ENCODE measurements at regions not wholly inside any gene's neighbourhood (a gene's known extent, or its start where the extent isn't known, plus 50 kb on each side); places are given as distances from the start of the nearest gene placed in this dataset.

DNA sequence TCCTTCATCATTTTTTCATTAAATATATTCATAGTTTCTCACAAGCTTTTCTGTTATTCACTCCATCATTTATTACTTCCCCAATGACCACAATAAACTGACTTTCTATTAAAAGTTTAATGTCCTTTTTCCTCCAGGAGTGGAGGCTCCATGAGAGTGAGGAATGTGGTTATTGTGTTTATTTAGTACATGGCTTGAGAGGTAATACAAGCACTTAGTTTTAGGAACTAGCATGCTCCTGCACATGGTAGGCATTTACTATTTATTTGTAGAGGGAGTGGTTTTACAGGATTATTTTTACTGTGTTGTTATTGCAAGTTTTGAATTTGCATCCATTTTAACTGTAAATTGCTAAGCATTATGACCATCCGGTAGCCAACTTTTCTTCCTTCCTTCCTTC lies 412.9 kb upstream of the SUCLG2 start:
- H3K27me3 ChIP-seq (ENCODE audit: insufficient read depth) = no peaks in the 10 kb centered on the region
- no peaks in the 10 kb centered on the region for H3F3A ChIP-seq (replicated peaks; ENCODE audit: insufficient read depth)
- POLR2A ChIA-PET = no interaction called here
- no peak overlapping the region for H3K9ac ChIP-seq
- no peaks in the 10 kb centered on the region for H3K4me1 ChIP-seq (ENCODE audit: control insufficient read depth in 1 of 2, insufficient read depth in 2 of 2, low read depth in 1 of 2, low read length in 1 of 2)
- no peaks in the 10 kb centered on the region for H3K79me2 ChIP-seq (ENCODE audit: insufficient read depth)
- H4K20me1 ChIP-seq (ENCODE audit: insufficient read depth) = no peaks in the 10 kb centered on the region
- H3K9me3 ChIP-seq = no peaks in the 10 kb centered on the region
- H3K36me3 ChIP-seq (replicated peaks in 1 of 2; ENCODE audit: control insufficient read depth in 1 of 2, insufficient read depth in 2 of 2, low read length in 1 of 2) = no peaks in the 10 kb centered on the region
- H3K9me2 ChIP-seq = no peaks in the 10 kb centered on the region
- TF ChIP-seq, protein P1, sequence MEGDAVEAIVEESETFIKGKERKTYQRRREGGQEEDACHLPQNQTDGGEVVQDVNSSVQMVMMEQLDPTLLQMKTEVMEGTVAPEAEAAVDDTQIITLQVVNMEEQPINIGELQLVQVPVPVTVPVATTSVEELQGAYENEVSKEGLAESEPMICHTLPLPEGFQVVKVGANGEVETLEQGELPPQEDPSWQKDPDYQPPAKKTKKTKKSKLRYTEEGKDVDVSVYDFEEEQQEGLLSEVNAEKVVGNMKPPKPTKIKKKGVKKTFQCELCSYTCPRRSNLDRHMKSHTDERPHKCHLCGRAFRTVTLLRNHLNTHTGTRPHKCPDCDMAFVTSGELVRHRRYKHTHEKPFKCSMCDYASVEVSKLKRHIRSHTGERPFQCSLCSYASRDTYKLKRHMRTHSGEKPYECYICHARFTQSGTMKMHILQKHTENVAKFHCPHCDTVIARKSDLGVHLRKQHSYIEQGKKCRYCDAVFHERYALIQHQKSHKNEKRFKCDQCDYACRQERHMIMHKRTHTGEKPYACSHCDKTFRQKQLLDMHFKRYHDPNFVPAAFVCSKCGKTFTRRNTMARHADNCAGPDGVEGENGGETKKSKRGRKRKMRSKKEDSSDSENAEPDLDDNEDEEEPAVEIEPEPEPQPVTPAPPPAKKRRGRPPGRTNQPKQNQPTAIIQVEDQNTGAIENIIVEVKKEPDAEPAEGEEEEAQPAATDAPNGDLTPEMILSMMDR (IDR thresholded peaks at IDR 0.05) = no peak
- TF ChIP-seq RFX5 (IDR thresholded peaks at IDR 0.05; ENCODE audit: low read length) = no peak
- TF ChIP-seq GABPA (IDR thresholded peaks at IDR 0.05; ENCODE audit: low read depth) = no peak
- TF ChIP-seq TCF12 (IDR thresholded peaks at IDR 0.05) = no peak
- TF ChIP-seq NRF1 (IDR thresholded peaks at IDR 0.05; ENCODE audit: low read depth, low read length) = no peak
- TF ChIP-seq EZH2phosphoT487 (IDR thresholded peaks at IDR 0.05; ENCODE audit: borderline replicate concordance, low read depth) = no peak
- TF ChIP-seq, protein P2, sequence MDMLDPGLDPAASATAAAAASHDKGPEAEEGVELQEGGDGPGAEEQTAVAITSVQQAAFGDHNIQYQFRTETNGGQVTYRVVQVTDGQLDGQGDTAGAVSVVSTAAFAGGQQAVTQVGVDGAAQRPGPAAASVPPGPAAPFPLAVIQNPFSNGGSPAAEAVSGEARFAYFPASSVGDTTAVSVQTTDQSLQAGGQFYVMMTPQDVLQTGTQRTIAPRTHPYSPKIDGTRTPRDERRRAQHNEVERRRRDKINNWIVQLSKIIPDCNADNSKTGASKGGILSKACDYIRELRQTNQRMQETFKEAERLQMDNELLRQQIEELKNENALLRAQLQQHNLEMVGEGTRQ (IDR thresholded peaks at IDR 0.05; ENCODE audit: borderline replicate concordance, low read depth, low read length) = no peak
- TF ChIP-seq SIN3A (IDR thresholded peaks at IDR 0.05; ENCODE audit: borderline replicate concordance, low read depth, low read length) = no peak
- CTCF ChIA-PET = no interaction called here
- no peak for DNase-seq
- H2AFZ ChIP-seq (ENCODE audit: low read depth) = no peak overlapping the region
- WGBS (ENCODE audit: low lambda C conversion rate) = 45% methylated on average over 1 of the region's 1 CpG
- H3K4me3 ChIP-seq (ENCODE audit: low read depth in 2 of 2, low read length in 1 of 2) = no peak overlapping the region
- no peak overlapping the region for H3K27ac ChIP-seq (ENCODE audit: low read depth in 2 of 2, low read length in 1 of 2)
- H3K4me2 ChIP-seq = no peak overlapping the region

DNA sequence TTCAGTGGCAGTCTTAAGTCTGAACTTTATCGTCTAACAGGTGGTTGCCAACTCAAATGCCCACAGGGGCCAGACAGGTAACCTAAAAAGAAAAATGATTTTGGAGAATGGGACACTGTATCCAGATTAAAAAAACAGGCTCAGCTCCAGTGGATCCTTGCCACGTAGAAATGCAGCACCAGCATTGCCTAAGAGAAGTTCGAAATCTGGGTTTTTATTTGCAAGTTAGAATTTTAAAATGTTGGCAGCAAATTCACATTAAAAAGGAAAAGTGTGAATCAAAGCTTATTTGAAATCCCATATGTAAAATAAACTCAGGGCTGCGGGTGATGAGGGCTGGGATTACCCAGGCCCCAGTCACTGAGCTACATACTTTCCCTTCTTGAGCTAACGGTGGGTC lies 408.5 kb upstream of the SUCLG2 start:
- no peaks in the 10 kb centered on the region for H3K9me2 ChIP-seq
- H2AFZ ChIP-seq (ENCODE audit: low read depth) = no peak overlapping the region
- H3K9me3 ChIP-seq = no peaks in the 10 kb centered on the region
- no peak for DNase-seq
- no peaks in the 10 kb centered on the region for H3F3A ChIP-seq (replicated peaks; ENCODE audit: insufficient read depth)
- H3K27ac ChIP-seq (ENCODE audit: low read depth in 2 of 2, low read length in 1 of 2) = no peak overlapping the region
- WGBS (ENCODE audit: low lambda C conversion rate) = 16% methylated on average over 5 of the region's 5 CpGs
- no peaks in the 10 kb centered on the region for H4K20me1 ChIP-seq (ENCODE audit: insufficient read depth)
- H3K36me3 ChIP-seq (replicated peaks in 1 of 2; ENCODE audit: control insufficient read depth in 1 of 2, insufficient read depth in 2 of 2, low read length in 1 of 2) = no peaks in the 10 kb centered on the region
- no peaks in the 10 kb centered on the region for H3K4me1 ChIP-seq (ENCODE audit: control insufficient read depth in 1 of 2, insufficient read depth in 2 of 2, low read depth in 1 of 2, low read length in 1 of 2)
- no peaks in the 10 kb centered on the region for H3K27me3 ChIP-seq (ENCODE audit: insufficient read depth)
- no peak overlapping the region for H3K9ac ChIP-seq
- H3K79me2 ChIP-seq (ENCODE audit: insufficient read depth) = no peaks in the 10 kb centered on the region
- CTCF ChIA-PET = no interaction called here
- POLR2A ChIA-PET = no interaction called here
- H3K4me3 ChIP-seq (ENCODE audit: low read depth in 2 of 2, low read length in 1 of 2) = 0 out of 4 replicates have a peak overlapping the region, but pooled peaks of 1 of the 2 experiments have one; percentile 6
- H3K4me2 ChIP-seq = no peak overlapping the region
- TF ChIP-seq RXRA (IDR thresholded peaks at IDR 0.05; ENCODE audit: borderline replicate concordance, low read depth) = no peak
- TF ChIP-seq, protein P3, sequence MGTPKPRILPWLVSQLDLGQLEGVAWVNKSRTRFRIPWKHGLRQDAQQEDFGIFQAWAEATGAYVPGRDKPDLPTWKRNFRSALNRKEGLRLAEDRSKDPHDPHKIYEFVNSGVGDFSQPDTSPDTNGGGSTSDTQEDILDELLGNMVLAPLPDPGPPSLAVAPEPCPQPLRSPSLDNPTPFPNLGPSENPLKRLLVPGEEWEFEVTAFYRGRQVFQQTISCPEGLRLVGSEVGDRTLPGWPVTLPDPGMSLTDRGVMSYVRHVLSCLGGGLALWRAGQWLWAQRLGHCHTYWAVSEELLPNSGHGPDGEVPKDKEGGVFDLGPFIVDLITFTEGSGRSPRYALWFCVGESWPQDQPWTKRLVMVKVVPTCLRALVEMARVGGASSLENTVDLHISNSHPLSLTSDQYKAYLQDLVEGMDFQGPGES (IDR thresholded peaks at IDR 0.05; ENCODE audit: low read depth, low read length) = no peak
- no peak for TF ChIP-seq TCF12 (IDR thresholded peaks at IDR 0.05)
- no peak for TF ChIP-seq MXI1 (IDR thresholded peaks at IDR 0.05; ENCODE audit: low read depth, low read length)
- TF ChIP-seq, protein P4, sequence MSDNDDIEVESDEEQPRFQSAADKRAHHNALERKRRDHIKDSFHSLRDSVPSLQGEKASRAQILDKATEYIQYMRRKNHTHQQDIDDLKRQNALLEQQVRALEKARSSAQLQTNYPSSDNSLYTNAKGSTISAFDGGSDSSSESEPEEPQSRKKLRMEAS (IDR thresholded peaks at IDR 0.05; ENCODE audit: low read depth) = no peak
- no peak for TF ChIP-seq RCOR1 (IDR thresholded peaks at IDR 0.05; ENCODE audit: low read length)
- TF ChIP-seq, protein P5, sequence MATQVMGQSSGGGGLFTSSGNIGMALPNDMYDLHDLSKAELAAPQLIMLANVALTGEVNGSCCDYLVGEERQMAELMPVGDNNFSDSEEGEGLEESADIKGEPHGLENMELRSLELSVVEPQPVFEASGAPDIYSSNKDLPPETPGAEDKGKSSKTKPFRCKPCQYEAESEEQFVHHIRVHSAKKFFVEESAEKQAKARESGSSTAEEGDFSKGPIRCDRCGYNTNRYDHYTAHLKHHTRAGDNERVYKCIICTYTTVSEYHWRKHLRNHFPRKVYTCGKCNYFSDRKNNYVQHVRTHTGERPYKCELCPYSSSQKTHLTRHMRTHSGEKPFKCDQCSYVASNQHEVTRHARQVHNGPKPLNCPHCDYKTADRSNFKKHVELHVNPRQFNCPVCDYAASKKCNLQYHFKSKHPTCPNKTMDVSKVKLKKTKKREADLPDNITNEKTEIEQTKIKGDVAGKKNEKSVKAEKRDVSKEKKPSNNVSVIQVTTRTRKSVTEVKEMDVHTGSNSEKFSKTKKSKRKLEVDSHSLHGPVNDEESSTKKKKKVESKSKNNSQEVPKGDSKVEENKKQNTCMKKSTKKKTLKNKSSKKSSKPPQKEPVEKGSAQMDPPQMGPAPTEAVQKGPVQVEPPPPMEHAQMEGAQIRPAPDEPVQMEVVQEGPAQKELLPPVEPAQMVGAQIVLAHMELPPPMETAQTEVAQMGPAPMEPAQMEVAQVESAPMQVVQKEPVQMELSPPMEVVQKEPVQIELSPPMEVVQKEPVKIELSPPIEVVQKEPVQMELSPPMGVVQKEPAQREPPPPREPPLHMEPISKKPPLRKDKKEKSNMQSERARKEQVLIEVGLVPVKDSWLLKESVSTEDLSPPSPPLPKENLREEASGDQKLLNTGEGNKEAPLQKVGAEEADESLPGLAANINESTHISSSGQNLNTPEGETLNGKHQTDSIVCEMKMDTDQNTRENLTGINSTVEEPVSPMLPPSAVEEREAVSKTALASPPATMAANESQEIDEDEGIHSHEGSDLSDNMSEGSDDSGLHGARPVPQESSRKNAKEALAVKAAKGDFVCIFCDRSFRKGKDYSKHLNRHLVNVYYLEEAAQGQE (IDR thresholded peaks at IDR 0.05; ENCODE audit: low read depth, low read length) = no peak
- TF ChIP-seq, protein P2 (IDR thresholded peaks at IDR 0.05; ENCODE audit: borderline replicate concordance, low read depth, low read length) = no peak
- TF ChIP-seq NFIC (IDR thresholded peaks at IDR 0.05; ENCODE audit: borderline replicate concordance) = no peak
- TF ChIP-seq TAF1 (IDR thresholded peaks at IDR 0.05; ENCODE audit: borderline replicate concordance, low read depth, low read length) = no peak
- no peak for TF ChIP-seq CHD2 (IDR thresholded peaks at IDR 0.05; ENCODE audit: low read length, partially characterized antibody)
- no peak for TF ChIP-seq FOXJ3 (CRISPR knock-in tag; IDR thresholded peaks at IDR 0.05)
- TF ChIP-seq SIN3A (IDR thresholded peaks at IDR 0.05; ENCODE audit: borderline replicate concordance, low read depth, low read length) = no peak
- TF ChIP-seq GATA2 (CRISPR knock-in tag; IDR thresholded peaks at IDR 0.05) = no peak
